Right atrium auricular region (tissue), 2 donors: ENCODE measurements at regions not wholly inside any gene's neighbourhood (a gene's known extent, or its start where the extent isn't known, plus 50 kb on each side); places are given as distances from the start of the nearest gene placed in this dataset.

Source experiments
- DNase-seq: peaks from one replicate; pipeline ENCODE4 v3.0.0-alpha.2; 2019; ENCODE audit warnings: low spot score
- H3K27ac ChIP-seq, 2 donors: fragments of 200-600 bp; sonication (generic); 1 replicate in 1 of 2; 2 replicates in 1 of 2; pipeline ENCODE4 v1.5.1; 2016 to 2019
- H3K27me3 ChIP-seq, 2 donors: fragments of 200-600 bp; sonication (generic); one replicate each; pipeline versions ENCODE4 v1.5.1 to v1.6.0; 2017 to 2019
- H3K36me3 ChIP-seq: fragments of 200-600 bp; sonication (generic); one replicate; pipeline ENCODE4 v1.5.1; 2016
- H3K4me1 ChIP-seq, 2 donors: fragments of 200-600 bp; sonication (generic); one replicate each; pipeline versions ENCODE4 v1.5.1 to v1.6.0; 2017 to 2019
- H3K4me3 ChIP-seq, 2 donors: fragments of 200-600 bp; sonication (generic); 1 replicate in 1 of 2; 2 replicates in 1 of 2; pipeline ENCODE4 v1.5.1; 2017 to 2019; ENCODE audit warnings: mild to moderate bottlenecking in 1 of 2, moderate library complexity in 1 of 2
- H3K9me3 ChIP-seq, 2 donors: fragments of 200-600 bp; sonication (generic); one replicate each; pipeline ENCODE4 v1.5.1; 2019
- CTCF ChIP-seq, 2 donors: fragments of 200-600 bp; sonication (generic); IDR thresholded peaks; one replicate each; pipeline ENCODE4 v1.5.1; 2019; ENCODE audit warnings: antibody characterized with exemption in 2 of 2

- Histone ChIP-seq H3K27me3 (no peaks in the 10 kb centered on the region), H3K36me3 (no peaks in the 10 kb centered on the region), H3K4me1 (no peaks in the 10 kb centered on the region), H3K27ac (no peak overlapping the region), H3K9me3 (no peaks in the 10 kb centered on the region), H3K4me3 (no peak overlapping the region)
- DNase-seq, result no peak
- TF ChIP-seq CTCF (IDR thresholded peaks at IDR 0.05), result no peak
Observed at GRCh38 chr17:74002241-74002640, 201.2 kb upstream of the RPL38 start.

GRCh38 chr17:74004056-74004455, 199.4 kb upstream of the RPL38 start:
- DNase-seq, result no peak

GRCh38 chr17:74005790-74006189, 197.7 kb upstream of the RPL38 start:
- no peaks in the 10 kb centered on the region for H3K4me1 ChIP-seq
- no peaks in the 10 kb centered on the region for H3K27me3 ChIP-seq
- no peaks in the 10 kb centered on the region for H3K36me3 ChIP-seq
- no peak for DNase-seq
- no peaks in the 10 kb centered on the region for H3K9me3 ChIP-seq
- TF ChIP-seq CTCF (IDR thresholded peaks at IDR 0.05), result no peak
- no peak overlapping the region for H3K4me3 ChIP-seq
- H3K27ac ChIP-seq, result no peak overlapping the region

More at GRCh38 chr17:74004056-74004455, 199.4 kb upstream of the RPL38 start:
- Histone ChIP-seq H3K27me3 (no peaks in the 10 kb centered on the region), H3K9me3 (no peaks in the 10 kb centered on the region), H3K36me3 (no peaks in the 10 kb centered on the region), H3K27ac (no peak overlapping the region), H3K4me3 (no peak overlapping the region), H3K4me1 (no peaks in the 10 kb centered on the region)
- TF ChIP-seq CTCF (IDR thresholded peaks at IDR 0.05), result no peak

- Histone ChIP-seq H3K4me3 (no peak overlapping the region), H3K36me3 (no peaks in the 10 kb centered on the region), H3K9me3 (no peaks in the 10 kb centered on the region), H3K4me1 (no peaks in the 10 kb centered on the region), H3K27me3 (no peaks in the 10 kb centered on the region), H3K27ac (no peak overlapping the region)
- no peak for DNase-seq
- no peak for TF ChIP-seq CTCF (IDR thresholded peaks at IDR 0.05)
Observed at GRCh38 chr17:74006371-74006770, 197.1 kb upstream of the RPL38 start.

- Histone ChIP-seq H3K9me3 (no peaks in the 10 kb centered on the region), H3K27me3 (no peaks in the 10 kb centered on the region), H3K27ac (no peak overlapping the region), H3K4me3 (no peak overlapping the region), H3K4me1 (no peaks in the 10 kb centered on the region), H3K36me3 (no peaks in the 10 kb centered on the region)
- no peak for DNase-seq
- TF ChIP-seq CTCF (IDR thresholded peaks at IDR 0.05), result no peak
Observed at GRCh38 chr17:74008196-74008595, 195.3 kb upstream of the RPL38 start.

- H3K27me3 ChIP-seq, result no peaks in the 10 kb centered on the region
- H3K36me3 ChIP-seq, result no peaks in the 10 kb centered on the region
- no peak for TF ChIP-seq CTCF (IDR thresholded peaks at IDR 0.05)
- no peak overlapping the region for H3K4me3 ChIP-seq
- no peaks in the 10 kb centered on the region for H3K4me1 ChIP-seq
- no peak overlapping the region for H3K27ac ChIP-seq
- DNase-seq, result no peak
- no peaks in the 10 kb centered on the region for H3K9me3 ChIP-seq
Observed at GRCh38 chr17:74009056-74009625, 194.3 kb upstream of the RPL38 start.
